Fibroblast of mammary gland (primary cell): ENCODE measurements at regions not wholly inside any gene's neighbourhood (a gene's known extent, or its start where the extent isn't known, plus 50 kb on each side); places are given as distances from the start of the nearest gene placed in this dataset.
"Not testable (repeated sequence)": the region's sequence is repeated elsewhere in the genome, so short reads cannot be mapped to it uniquely, and the experiment has no call there.

ENCODE experiments used
- DNase-seq: peaks from one replicate; pipeline ENCODE4 v3.0.0-alpha.2; 2010; ENCODE audit warnings: low read depth
- H3K4me3 ChIP-seq: 2 replicates; pipeline ENCODE4 v1.5.1; 2011; ENCODE audit warnings: low read depth, mild to moderate bottlenecking, low read length, moderate library complexity; ENCODE audit not compliant: control insufficient read depth
- CTCF ChIP-seq: conservative IDR thresholded peaks from 2 replicates; pipeline ENCODE4 v1.5.1; 2011; ENCODE audit warnings: low read depth, low read length, inconsistent platforms; ENCODE audit not compliant: control insufficient read depth, insufficient read depth

DNA sequence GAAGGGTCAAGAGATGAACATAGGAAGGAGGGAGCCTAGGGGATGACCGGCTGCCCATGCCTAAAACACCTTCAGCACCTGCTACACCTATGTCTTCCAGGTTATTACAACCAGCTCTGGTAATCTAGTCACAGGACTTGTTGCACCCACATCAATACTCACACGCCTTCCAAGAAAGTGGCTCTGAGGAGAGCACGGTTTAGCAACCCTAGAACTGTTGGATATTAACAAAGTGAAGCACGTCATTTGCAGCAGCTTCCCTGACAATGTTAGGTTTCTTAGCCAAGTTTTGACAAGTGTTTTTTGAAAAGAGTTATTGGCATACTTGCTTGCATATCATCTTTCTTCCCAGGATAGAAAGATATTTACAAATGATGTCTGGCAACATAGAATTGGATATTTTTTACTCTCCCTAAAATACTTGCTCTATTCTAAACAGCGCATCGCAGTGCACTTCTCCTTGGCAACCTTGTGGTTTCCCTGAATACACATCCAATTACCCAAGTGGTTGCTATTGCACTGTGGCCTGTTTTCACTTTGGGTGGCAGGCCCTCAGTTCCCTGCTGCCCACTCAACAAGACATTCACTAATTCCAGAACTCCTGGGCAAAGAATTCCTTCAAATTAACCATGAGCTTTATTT, 94.3 kb upstream of the ARHGAP42 start:
- no peak overlapping the region for H3K4me3 ChIP-seq
- DNase-seq, result no peak
- TF ChIP-seq CTCF, result no peak

GRCh38 chr11:100593291-100593690, 93.8 kb upstream of the ARHGAP42 start:
- no peak for DNase-seq
- no peak for TF ChIP-seq CTCF

DNA sequence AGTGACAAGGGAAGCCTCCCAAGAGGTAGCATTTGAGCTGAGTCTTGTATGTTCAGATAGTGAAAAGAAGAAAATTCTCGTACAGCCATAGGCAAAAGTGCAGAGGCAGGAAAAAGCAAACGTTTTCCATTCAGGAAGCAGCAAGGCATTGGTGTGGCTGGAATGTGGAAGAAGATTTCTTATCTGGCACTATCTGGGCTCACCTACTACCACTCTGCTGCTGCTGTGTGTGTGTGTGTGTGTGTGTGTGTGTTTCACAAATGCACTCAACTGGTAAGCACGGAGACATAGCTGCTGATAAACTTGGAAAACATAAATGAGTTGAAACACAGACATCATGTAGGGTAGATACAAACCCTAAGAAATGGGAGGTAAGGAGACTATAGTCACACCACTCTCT, 92.8 kb upstream of the ARHGAP42 start:
- no peak for DNase-seq
- no peak overlapping the region for H3K4me3 ChIP-seq
- no peak for TF ChIP-seq CTCF

More at GRCh38 chr11:100593291-100593690, 93.8 kb upstream of the ARHGAP42 start:
- H3K4me3 ChIP-seq, result no peak overlapping the region

DNA sequence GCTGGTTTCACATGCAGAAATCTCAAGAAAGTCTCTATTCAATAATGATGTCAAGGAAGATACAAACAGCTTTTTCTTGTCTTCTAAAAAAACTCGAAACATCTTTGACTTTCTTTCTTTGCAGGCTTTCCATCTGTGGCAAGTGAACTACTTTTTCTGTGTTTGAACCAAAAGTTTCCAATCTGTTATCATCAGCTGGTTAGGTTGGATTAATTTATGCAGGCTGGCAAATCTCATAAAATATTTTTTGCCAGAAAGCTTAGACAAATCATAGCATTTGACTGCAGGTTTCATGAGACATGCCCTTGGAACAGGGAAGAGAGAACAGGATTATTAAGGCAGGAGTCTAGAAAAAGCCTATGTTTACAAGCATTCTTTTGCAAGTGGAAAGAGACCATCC, 86.1 kb upstream of the ARHGAP42 start:
- no peak for DNase-seq
- TF ChIP-seq CTCF, result no peak
- H3K4me3 ChIP-seq, result no peak overlapping the region

DNA sequence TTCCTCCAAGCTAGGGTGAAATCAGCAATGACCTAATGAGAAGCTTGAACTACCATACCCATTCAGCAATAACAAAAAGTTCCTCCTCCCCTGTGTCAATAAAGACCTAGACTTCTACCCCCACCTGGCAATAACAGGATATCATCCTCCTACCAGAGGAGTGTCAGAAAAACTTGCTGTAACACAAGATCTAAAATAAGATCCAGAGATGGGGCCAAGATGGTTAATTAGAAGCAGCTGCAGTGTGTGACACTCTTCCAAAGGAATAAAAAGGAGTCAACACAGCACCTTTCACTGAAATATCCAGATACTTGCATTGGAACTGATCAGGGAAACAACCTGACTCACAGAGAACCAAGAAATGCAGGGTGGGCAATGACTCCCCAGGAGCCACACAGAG, 84.4 kb upstream of the ARHGAP42 start:
- TF ChIP-seq CTCF, result no peak
- peak; percentile 21 for DNase-seq
- no peak overlapping the region for H3K4me3 ChIP-seq

- not testable (repeated sequence) for H3K4me3 ChIP-seq, DNase-seq
Measured at GRCh38 chr11:100607761-100608160, 79.3 kb upstream of the ARHGAP42 start.

- DNase-seq, result no peak
- H3K4me3 ChIP-seq, result no peak overlapping the region
- no peak for TF ChIP-seq CTCF
Measured at GRCh38 chr11:100612766-100613165, 74.3 kb upstream of the ARHGAP42 start.
